Type B pancreatic cell (in vitro differentiated cells): ENCODE measurements at regions not wholly inside any gene's neighbourhood (a gene's known extent, or its start where the extent isn't known, plus 50 kb on each side); places are given as distances from the start of the nearest gene placed in this dataset.
A peak's percentile ranks its signal among the peaks of the same experiment; 100 is the strongest.

ENCODE experiments used
- DNase-seq: peaks from one replicate; pipeline ENCODE4 v3.0.0; 2021; ENCODE audit warnings: mixed read lengths; ENCODE audit not compliant: unreplicated experiment; ENCODE audit errors: extremely low spot score
- H3K27ac Mint-ChIP-seq: 2 replicates; pipeline ENCODE4 v1.8.0; 2021; ENCODE audit warnings: mild to moderate bottlenecking, mixed read lengths
- H3K27me3 Mint-ChIP-seq: 2 replicates; pipeline ENCODE4 v1.8.0; 2021; ENCODE audit warnings: mixed read lengths
- H3K36me3 Mint-ChIP-seq: 2 replicates; pipeline ENCODE4 v1.8.0; 2021; ENCODE audit warnings: mixed read lengths
- H3K4me1 Mint-ChIP-seq: one replicate; pipeline ENCODE4 v1.8.0; 2021; ENCODE audit warnings: mixed read lengths; ENCODE audit not compliant: unreplicated experiment
- H3K4me3 Mint-ChIP-seq: 2 replicates; pipeline ENCODE4 v1.8.0; 2021; ENCODE audit warnings: mild to moderate bottlenecking, mixed read lengths
- H3K9me3 Mint-ChIP-seq: 2 replicates; pipeline ENCODE4 v1.8.0; 2021; ENCODE audit warnings: mixed read lengths
- TF ChIP-seq, protein P1 (sequence below): fragments of 200-600 bp; sonication (generic); conservative IDR thresholded peaks from 2 replicates; pipeline ENCODE4 v1.5.0; 2021; ENCODE audit warnings: antibody characterized with exemption, mild to moderate bottlenecking

- Mint-ChIP-seq H3K4me1 (peaks cover 8% of the 10 kb centered on the region), H3K4me3 (peak overlapping the region; percentile 1), H3K27me3 (peaks cover 22% of the 10 kb centered on the region), H3K9me3 (no peaks in the 10 kb centered on the region), H3K36me3 (no peaks in the 10 kb centered on the region), H3K27ac (no peak overlapping the region)
- no peak for DNase-seq
- TF ChIP-seq, protein P1, sequence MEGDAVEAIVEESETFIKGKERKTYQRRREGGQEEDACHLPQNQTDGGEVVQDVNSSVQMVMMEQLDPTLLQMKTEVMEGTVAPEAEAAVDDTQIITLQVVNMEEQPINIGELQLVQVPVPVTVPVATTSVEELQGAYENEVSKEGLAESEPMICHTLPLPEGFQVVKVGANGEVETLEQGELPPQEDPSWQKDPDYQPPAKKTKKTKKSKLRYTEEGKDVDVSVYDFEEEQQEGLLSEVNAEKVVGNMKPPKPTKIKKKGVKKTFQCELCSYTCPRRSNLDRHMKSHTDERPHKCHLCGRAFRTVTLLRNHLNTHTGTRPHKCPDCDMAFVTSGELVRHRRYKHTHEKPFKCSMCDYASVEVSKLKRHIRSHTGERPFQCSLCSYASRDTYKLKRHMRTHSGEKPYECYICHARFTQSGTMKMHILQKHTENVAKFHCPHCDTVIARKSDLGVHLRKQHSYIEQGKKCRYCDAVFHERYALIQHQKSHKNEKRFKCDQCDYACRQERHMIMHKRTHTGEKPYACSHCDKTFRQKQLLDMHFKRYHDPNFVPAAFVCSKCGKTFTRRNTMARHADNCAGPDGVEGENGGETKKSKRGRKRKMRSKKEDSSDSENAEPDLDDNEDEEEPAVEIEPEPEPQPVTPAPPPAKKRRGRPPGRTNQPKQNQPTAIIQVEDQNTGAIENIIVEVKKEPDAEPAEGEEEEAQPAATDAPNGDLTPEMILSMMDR, result no peak
Measured at GRCh38 chr1:209511169-209511568, 72.3 kb upstream of the CAMK1G start.

DNA sequence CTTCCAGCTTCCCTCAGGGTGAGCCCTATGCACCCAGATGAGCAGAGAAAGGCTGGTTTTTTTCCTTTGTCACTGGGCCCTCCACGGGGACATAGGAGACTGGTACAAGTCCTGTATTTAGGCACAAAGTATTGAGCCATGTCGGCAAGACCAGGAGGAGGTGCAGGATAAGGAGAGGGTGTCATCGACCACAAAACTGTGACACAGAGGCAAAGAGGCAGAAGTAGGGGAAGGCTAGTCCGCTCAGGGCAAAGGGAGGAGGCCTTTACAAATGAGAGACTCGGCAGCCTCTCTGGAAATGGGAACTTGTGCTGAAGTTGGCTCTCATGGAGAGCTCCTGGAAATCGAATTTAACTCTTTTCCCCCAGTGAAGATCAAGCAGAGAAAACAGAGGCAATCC lies 70.7 kb upstream of the CAMK1G start:
- H3K27ac Mint-ChIP-seq, result no peak overlapping the region
- H3K4me1 Mint-ChIP-seq, result peaks cover 8% of the 10 kb centered on the region
- H3K9me3 Mint-ChIP-seq, result no peaks in the 10 kb centered on the region
- DNase-seq, result no peak
- H3K36me3 Mint-ChIP-seq, result no peaks in the 10 kb centered on the region
- H3K27me3 Mint-ChIP-seq, result peaks cover 17% of the 10 kb centered on the region
- TF ChIP-seq, protein P1, result no peak
- H3K4me3 Mint-ChIP-seq, result no peak overlapping the region

GRCh38 chr1:209513226-209513625 lies 70.3 kb upstream of the CAMK1G start:
- peaks cover 17% of the 10 kb centered on the region for H3K27me3 Mint-ChIP-seq
- no peak for DNase-seq
- no peaks in the 10 kb centered on the region for H3K36me3 Mint-ChIP-seq
- peaks cover 8% of the 10 kb centered on the region for H3K4me1 Mint-ChIP-seq
- H3K27ac Mint-ChIP-seq, result no peak overlapping the region
- H3K4me3 Mint-ChIP-seq, result no peak overlapping the region
- TF ChIP-seq, protein P1, result peak; percentile 76
- no peaks in the 10 kb centered on the region for H3K9me3 Mint-ChIP-seq

DNA sequence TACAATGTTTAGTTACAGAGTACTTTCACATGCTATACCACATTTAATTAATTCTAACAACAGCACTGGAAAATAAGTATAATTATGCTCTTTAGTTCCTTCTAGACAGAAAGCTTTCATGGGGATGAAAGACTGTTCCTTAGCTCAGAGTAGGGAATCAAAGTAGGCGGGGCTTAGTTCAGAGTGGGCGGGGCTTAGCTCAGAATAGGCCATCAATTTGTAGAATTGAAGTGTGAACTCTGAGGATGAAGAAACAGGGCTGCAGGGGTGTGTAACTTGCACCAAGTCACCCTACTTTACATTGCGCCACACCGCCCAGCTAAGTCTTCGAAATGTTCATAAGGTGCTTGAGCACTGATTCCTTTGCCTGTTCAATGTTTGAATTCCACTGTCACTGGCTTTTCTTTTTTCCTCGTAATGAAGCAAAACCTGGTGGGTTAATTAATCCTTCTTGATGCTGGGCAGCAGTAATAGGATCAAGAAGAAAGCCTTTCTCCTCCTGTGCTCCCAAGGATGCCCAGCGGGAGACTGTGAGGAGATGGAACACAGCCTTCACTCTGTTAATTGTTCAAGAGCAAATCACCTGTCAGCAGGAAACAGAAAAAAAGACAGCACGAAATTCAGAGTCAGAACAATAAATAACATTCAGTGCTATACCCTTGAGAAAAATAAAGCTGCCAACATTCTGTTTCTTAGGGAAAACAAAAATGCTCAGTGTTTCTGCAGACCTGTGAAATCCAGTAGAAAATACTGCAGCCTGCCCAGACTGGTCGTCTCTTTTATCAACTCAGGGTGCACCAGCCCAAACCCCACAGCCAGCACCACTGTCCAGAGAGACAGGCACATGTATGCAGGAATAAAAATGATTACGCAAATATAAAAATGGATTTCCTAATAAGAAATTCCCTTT lies 66.5 kb upstream of the CAMK1G start:
- no peak overlapping the region for H3K27ac Mint-ChIP-seq
- H3K4me1 Mint-ChIP-seq, result no peaks in the 10 kb centered on the region
- peaks cover 15% of the 10 kb centered on the region for H3K27me3 Mint-ChIP-seq
- peaks cover 11% of the 10 kb centered on the region for H3K9me3 Mint-ChIP-seq
- no peaks in the 10 kb centered on the region for H3K36me3 Mint-ChIP-seq
- DNase-seq, result no peak
- TF ChIP-seq, protein P1, result no peak
- no peak overlapping the region for H3K4me3 Mint-ChIP-seq

DNA sequence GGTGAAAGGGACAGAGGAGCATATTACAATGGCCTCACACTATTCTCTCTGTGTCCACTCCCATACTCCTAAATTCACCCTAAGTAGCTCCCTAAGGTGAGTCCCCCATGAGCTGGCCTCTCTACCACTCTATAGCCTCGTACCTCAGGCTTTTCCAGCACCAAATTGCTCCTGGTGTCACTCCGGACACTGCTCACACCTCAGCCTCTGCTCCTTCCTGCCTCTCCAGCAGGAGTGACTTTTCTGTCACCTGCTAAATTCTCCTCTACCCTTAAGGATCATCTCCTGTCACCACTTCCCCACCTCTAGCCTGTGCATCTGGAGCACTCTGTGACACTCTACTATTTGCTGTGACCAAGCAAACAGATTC lies 65.8 kb upstream of the CAMK1G start:
- Mint-ChIP-seq H3K27ac (no peak overlapping the region), H3K36me3 (no peaks in the 10 kb centered on the region), H3K4me3 (no peak overlapping the region), H3K9me3 (peaks cover 11% of the 10 kb centered on the region), H3K27me3 (peaks cover 19% of the 10 kb centered on the region), H3K4me1 (no peaks in the 10 kb centered on the region)
- DNase-seq, result no peak
- TF ChIP-seq, protein P1, result no peak
